Ovary (tissue), 3 donors: ENCODE measurements at regions not wholly inside any gene's neighbourhood (a gene's known extent, or its start where the extent isn't known, plus 50 kb on each side); places are given as distances from the start of the nearest gene placed in this dataset.

Experiments
- EP300 ChIP-seq: sonication (generic); formaldehyde crosslinking; IDR thresholded peaks from one replicate; pipeline ENCODE4 v1.6.1; 2017; ENCODE audit warnings: antibody characterized with exemption
- TF ChIP-seq, protein P1 (sequence below), 3 donors: fragments of 450-650 bp in 2 of 3; fragments of 200-600 bp in 1 of 3; IDR thresholded peaks; one replicate each; pipeline versions ENCODE4 v1.5.1 to v1.8.0; 2016 to 2022; ENCODE audit warnings: antibody characterized with exemption in 3 of 3, mild to moderate bottlenecking in 1 of 3
- donor health status: DM: no; HTN: no; CAD: no.

DNA sequence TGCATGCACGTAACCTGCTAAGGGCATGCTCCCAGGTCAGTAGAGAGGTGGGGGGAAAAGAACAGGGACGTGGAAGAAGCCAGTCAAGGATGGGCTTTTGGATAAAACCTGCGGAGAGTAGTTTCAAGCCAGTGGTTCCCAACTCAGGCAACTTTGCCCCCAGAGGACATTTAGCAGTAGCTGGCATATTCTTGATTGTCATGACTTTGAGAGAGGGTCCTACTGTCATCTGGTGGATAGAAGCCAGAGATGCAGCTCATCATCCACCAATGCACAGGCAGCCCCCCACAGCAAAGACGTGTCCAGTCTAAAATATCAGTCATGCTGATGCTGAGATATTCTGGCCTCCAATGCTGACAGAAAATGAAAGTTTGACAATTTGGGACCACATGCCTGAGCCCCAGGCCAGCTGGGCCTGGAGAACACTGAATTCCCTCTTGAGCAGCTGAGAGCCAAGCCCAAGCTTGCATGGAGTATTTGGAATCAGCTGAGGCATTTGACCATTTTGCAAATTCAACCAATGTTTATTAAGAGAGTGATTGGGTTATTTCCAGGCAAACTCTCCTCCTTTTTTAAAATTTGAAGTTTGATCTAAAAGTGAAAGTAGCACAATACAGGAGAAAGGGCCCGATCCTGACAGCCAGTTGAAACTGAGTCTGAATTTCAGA lies 110.0 kb upstream of the C7orf33 start:
- no peak for TF ChIP-seq EP300
- TF ChIP-seq, protein P1, sequence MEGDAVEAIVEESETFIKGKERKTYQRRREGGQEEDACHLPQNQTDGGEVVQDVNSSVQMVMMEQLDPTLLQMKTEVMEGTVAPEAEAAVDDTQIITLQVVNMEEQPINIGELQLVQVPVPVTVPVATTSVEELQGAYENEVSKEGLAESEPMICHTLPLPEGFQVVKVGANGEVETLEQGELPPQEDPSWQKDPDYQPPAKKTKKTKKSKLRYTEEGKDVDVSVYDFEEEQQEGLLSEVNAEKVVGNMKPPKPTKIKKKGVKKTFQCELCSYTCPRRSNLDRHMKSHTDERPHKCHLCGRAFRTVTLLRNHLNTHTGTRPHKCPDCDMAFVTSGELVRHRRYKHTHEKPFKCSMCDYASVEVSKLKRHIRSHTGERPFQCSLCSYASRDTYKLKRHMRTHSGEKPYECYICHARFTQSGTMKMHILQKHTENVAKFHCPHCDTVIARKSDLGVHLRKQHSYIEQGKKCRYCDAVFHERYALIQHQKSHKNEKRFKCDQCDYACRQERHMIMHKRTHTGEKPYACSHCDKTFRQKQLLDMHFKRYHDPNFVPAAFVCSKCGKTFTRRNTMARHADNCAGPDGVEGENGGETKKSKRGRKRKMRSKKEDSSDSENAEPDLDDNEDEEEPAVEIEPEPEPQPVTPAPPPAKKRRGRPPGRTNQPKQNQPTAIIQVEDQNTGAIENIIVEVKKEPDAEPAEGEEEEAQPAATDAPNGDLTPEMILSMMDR (IDR thresholded peaks at IDR 0.05), result no peak
